ENCODE measurements at regions not wholly inside any gene's neighbourhood (a gene's known extent, or its start where the extent isn't known, plus 50 kb on each side); places are given as distances from the start of the nearest gene placed in this dataset.
"Not testable (repeated sequence)": the region's sequence is repeated elsewhere in the genome, so short reads cannot be mapped to it uniquely, and the experiment has no call there.

DNA sequence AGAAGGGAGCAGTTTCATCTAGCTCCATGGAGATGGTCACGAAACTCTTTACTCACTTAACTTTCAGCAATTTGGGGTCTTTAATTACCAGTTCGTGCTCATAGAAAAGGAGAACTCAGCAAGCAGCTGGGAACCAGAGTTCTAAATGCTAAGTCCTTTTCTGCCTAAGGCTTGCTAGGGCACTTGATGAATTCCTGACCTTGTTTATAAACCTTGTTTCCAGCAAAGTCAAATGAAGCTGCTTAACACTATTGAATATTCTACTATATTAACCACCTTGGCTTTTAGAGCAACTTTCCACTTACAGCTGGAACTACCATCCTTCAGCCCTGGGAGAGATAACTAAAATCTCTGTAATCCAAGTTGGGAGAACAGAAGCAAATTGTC lies 79.5 kb upstream of the TSC22D2 start:
- Histone ChIP-seq H3K4me3 (ENCODE audit: low read depth, low read length) (no peak overlapping the region), H3K27me3 (ENCODE audit: control insufficient read depth, insufficient read depth, low read length) (no peaks in the 10 kb centered on the region), H3K36me3 (ENCODE audit: control insufficient read depth, insufficient read depth, low read length) (no peaks in the 10 kb centered on the region), H3K27ac (ENCODE audit: low read depth, low read length) (no peak overlapping the region), H3K9ac (ENCODE audit: low read length) (no peak overlapping the region), H3K4me1 (ENCODE audit: control insufficient read depth, insufficient read depth, low read length) (peaks cover 8% of the 10 kb centered on the region; the same call in 1 of the 2 replicates), H3K9me3 (ENCODE audit: control insufficient read depth, insufficient read depth, low read depth, low read length) (no peaks in the 10 kb centered on the region)

DNA sequence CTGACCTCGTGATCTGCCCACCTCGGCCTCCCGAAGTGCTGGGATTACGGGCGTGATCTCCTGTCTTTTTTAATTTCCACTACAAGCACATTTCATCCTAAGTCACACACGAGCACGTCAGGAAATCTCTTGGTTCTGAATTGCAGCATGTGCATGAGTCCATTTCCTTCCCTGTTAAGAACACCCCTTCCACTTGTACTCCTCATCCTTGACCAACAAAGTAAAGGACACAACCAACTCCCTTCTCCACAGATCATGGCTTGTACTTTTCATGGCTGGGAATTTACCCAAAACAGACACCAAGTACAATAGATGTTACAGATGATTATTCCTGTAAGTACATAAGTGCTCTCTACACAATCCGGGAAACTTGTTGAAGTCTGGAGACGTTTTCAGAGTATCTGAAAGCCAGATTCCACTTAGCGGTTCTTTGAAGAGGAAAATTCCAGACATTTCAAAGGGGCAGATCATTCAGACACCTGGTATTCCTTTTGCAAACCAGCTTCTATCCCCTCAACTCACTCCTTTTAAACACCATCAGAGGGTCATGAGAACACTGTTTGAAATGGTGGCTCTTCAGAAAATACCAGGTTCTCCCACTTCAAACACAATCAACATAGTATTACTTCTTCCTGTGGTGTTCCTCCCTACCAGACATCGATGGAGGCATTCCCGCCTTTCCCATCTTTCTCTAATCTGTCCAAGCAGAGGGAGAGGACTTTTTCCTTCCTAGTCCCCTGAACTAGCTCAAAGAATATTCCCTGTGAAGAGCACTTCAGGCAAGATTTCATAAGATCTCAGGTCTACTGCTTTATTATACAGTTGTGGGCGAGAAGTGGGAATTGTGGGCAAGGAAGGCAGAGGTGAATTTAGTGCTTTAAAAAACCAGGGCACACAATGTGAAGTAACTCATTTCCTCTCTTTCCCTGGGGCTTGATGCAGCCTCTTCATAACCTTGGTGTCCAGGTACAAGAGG lies 80.1 kb upstream of the TSC22D2 start:
- H3K4me3 ChIP-seq (ENCODE audit: low read depth, low read length): no peak overlapping the region
- H3K4me1 ChIP-seq (ENCODE audit: control insufficient read depth, insufficient read depth, low read length): peaks cover 5% of the 10 kb centered on the region; the same call in 1 of the 2 replicates
- H3K27me3 ChIP-seq (ENCODE audit: control insufficient read depth, insufficient read depth, low read length): no peaks in the 10 kb centered on the region
- no peaks in the 10 kb centered on the region for H3K36me3 ChIP-seq (ENCODE audit: control insufficient read depth, insufficient read depth, low read length)
- H3K9ac ChIP-seq (ENCODE audit: low read length): no peak overlapping the region
- no peak overlapping the region for H3K27ac ChIP-seq (ENCODE audit: low read depth, low read length)
- no peaks in the 10 kb centered on the region for H3K9me3 ChIP-seq (ENCODE audit: control insufficient read depth, insufficient read depth, low read depth, low read length)

DNA sequence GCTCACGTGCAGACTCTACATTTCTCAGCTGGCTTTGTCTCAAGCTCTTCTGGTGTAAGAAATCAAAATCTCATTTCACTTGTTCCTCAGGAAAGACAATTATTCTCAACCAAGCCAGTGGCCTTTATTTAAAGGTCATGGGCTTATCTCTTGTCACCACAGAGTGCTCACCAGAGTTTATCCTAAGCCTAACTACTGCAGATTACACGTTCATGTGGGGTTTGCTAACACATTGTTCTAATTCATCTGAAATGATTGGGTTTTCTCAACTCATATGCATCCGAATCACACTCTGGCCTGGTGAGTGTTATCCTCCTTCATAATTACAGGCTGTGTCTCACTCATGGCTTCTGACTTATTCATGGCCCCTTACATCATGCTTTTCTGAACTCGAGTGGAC lies 83.3 kb upstream of the TSC22D2 start:
- H3K9me3 ChIP-seq (ENCODE audit: control insufficient read depth, insufficient read depth, low read depth, low read length): no peaks in the 10 kb centered on the region
- H3K4me3 ChIP-seq (ENCODE audit: low read depth, low read length): no peak overlapping the region
- H3K4me1 ChIP-seq (ENCODE audit: control insufficient read depth, insufficient read depth, low read length): peaks cover 5% of the 10 kb centered on the region; the same call in 1 of the 2 replicates
- no peaks in the 10 kb centered on the region for H3K27me3 ChIP-seq (ENCODE audit: control insufficient read depth, insufficient read depth, low read length)
- no peak overlapping the region for H3K9ac ChIP-seq (ENCODE audit: low read length)
- H3K36me3 ChIP-seq (ENCODE audit: control insufficient read depth, insufficient read depth, low read length): no peaks in the 10 kb centered on the region
- no peak overlapping the region for H3K27ac ChIP-seq (ENCODE audit: low read depth, low read length)

DNA sequence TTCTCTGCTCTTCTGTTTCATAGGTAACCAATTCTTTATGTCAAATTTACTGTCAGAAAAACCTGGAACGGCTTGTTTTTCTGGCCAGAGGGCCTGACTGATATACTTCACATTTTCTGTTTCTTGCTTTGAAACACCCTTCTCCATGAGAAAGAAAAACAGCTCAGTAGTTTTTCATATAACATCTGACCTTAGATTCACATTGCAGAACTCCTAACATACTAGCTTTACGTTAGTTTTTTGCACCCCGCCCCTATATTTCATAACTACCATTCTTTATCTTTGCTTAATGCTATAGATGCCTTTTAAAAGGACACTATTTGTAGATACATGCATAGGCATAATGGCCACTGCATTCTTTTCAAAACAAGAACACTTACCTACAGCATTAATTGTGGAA lies 83.9 kb upstream of the TSC22D2 start:
- Histone ChIP-seq H3K27me3 (ENCODE audit: control insufficient read depth, insufficient read depth, low read length) (no peaks in the 10 kb centered on the region), H3K4me3 (ENCODE audit: low read depth, low read length) (no peak overlapping the region), H3K27ac (ENCODE audit: low read depth, low read length) (no peak overlapping the region), H3K4me1 (ENCODE audit: control insufficient read depth, insufficient read depth, low read length) (peaks cover 5% of the 10 kb centered on the region; the same call in 1 of the 2 replicates), H3K9me3 (ENCODE audit: control insufficient read depth, insufficient read depth, low read depth, low read length) (no peaks in the 10 kb centered on the region), H3K9ac (ENCODE audit: low read length) (no peak overlapping the region), H3K36me3 (ENCODE audit: control insufficient read depth, insufficient read depth, low read length) (no peaks in the 10 kb centered on the region)

DNA sequence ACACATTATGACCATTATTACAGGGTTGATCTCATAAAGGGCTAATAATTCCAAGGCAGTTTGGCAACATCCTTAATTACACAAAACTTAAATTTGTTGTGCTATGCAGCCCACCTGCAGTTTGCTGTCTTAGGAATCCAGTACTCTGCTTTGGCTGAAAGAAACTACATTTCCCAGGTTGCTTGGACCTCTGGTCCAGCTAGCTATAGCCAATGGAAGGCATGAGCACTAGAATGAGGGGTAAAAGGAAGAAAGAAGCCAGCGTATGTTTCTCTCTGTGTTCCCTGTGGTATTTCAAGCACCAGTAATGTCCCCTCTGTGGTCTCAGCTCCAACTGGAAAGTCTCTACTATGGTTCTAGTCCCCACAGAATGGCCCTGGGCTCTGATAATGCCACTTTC lies 84.3 kb upstream of the TSC22D2 start:
- Histone ChIP-seq H3K4me3 (ENCODE audit: low read depth, low read length) (no peak overlapping the region), H3K9ac (ENCODE audit: low read length) (no peak overlapping the region), H3K36me3 (ENCODE audit: control insufficient read depth, insufficient read depth, low read length) (no peaks in the 10 kb centered on the region), H3K4me1 (ENCODE audit: control insufficient read depth, insufficient read depth, low read length) (peaks cover 5% of the 10 kb centered on the region; the same call in 1 of the 2 replicates), H3K27me3 (ENCODE audit: control insufficient read depth, insufficient read depth, low read length) (no peaks in the 10 kb centered on the region), H3K9me3 (ENCODE audit: control insufficient read depth, insufficient read depth, low read depth, low read length) (no peaks in the 10 kb centered on the region), H3K27ac (ENCODE audit: low read depth, low read length) (no peak overlapping the region)

DNA sequence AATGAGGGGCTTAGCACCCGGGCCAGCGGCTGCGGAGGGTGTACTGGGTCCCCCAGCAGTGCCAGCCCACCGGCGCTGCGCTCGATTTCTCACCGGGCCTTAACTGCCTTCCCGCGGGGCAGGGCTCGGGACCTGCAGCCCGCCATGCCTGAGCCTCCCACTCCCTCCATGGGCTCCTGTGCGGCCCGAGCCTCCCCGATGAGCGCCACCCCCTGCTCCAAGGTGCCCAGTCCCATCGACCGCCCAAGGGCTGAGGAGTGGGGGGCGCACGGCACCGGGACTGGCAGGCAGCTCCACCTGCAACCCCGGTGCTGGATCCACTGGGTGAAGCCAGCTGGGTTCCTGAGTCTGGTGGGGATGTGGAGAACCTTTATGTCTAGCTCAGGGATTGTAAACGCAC lies 85.0 kb upstream of the TSC22D2 start:
- not testable (repeated sequence) for H3K36me3 ChIP-seq (ENCODE audit: control insufficient read depth, insufficient read depth, low read length); H3K27me3 ChIP-seq (ENCODE audit: control insufficient read depth, insufficient read depth, low read length); H3K9me3 ChIP-seq (ENCODE audit: control insufficient read depth, insufficient read depth, low read depth, low read length); H3K4me3 ChIP-seq (ENCODE audit: low read depth, low read length); H3K27ac ChIP-seq (ENCODE audit: low read depth, low read length); H3K4me1 ChIP-seq (ENCODE audit: control insufficient read depth, insufficient read depth, low read length); H3K9ac ChIP-seq (ENCODE audit: low read length)

DNA sequence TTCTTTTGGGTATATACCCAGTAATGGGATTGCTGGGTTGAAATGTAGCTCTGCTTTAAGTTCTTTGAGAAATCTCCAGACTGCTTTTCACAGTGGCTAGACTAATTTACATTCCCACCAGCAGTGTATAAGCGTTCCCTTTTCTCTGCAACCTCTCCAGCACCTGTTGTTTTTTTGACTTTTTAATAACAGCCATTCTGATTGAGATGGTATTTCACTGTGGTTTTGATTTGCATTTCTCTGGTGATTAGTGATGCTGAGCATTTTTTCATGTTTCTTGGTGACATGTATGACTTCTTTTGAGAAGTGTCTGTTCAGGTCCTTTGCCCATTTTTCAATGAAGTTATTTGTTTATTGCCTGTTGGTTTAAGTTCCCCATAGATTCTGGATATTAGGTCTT lies 87.1 kb upstream of the TSC22D2 start:
- H3K27ac ChIP-seq (ENCODE audit: low read depth, low read length); H3K36me3 ChIP-seq (ENCODE audit: control insufficient read depth, insufficient read depth, low read length); H3K4me3 ChIP-seq (ENCODE audit: low read depth, low read length); H3K9me3 ChIP-seq (ENCODE audit: control insufficient read depth, insufficient read depth, low read depth, low read length); H3K4me1 ChIP-seq (ENCODE audit: control insufficient read depth, insufficient read depth, low read length); H3K27me3 ChIP-seq (ENCODE audit: control insufficient read depth, insufficient read depth, low read length); H3K9ac ChIP-seq (ENCODE audit: low read length): not testable (repeated sequence)

DNA sequence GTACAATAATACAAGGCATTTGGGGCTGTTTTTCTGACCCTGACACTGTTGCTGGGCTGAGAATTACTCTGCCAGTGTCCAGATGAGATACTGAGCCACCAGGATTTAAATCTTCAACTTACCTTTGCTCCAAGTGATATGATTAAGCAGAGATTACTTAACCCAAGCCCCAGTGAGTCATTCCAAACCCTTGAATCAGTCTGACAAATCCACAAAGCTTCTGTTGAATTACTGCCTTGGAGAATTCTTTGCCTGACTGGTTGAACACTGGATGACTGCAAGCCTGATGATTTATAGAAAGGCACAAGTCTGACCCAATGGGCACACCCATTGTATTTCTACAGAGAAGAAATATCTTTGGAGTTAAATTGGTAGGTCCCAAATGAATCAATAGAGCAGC lies 88.2 kb upstream of the TSC22D2 start:
- H3K9me3 ChIP-seq (ENCODE audit: control insufficient read depth, insufficient read depth, low read depth, low read length): no peaks in the 10 kb centered on the region
- 0 out of 2 replicates have a peak, but pooled peaks cover 6% of the 10 kb centered on the region for H3K4me1 ChIP-seq (ENCODE audit: control insufficient read depth, insufficient read depth, low read length)
- H3K36me3 ChIP-seq (ENCODE audit: control insufficient read depth, insufficient read depth, low read length): no peaks in the 10 kb centered on the region
- no peaks in the 10 kb centered on the region for H3K27me3 ChIP-seq (ENCODE audit: control insufficient read depth, insufficient read depth, low read length)
- H3K9ac ChIP-seq (ENCODE audit: low read length): no peak overlapping the region
- H3K4me3 ChIP-seq (ENCODE audit: low read depth, low read length): no peak overlapping the region
- no peak overlapping the region for H3K27ac ChIP-seq (ENCODE audit: low read depth, low read length)

DNA sequence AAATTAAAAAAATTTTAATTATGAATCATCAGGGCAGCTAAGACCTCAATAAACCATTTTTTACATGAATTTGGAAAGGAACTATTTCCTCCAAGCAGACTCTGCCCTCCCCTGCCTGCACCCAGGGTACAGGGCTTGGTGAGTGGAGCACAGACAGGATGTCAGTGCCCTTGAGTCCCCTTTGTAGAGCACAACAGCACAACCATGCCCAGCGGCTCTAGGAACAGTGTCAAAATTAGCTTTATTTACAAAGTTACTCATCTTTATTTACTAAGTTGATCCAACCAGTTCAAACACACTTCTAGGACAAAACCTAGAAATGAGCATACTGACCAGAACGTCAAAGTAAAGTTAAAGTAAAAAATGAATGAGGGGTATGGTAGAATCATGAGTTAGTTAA lies 90.6 kb upstream of the TSC22D2 start:
- no peaks in the 10 kb centered on the region for H3K27me3 ChIP-seq (ENCODE audit: control insufficient read depth, insufficient read depth, low read length)
- no peak overlapping the region for H3K9ac ChIP-seq (ENCODE audit: low read length)
- no peaks in the 10 kb centered on the region for H3K36me3 ChIP-seq (ENCODE audit: control insufficient read depth, insufficient read depth, low read length)
- no peak overlapping the region for H3K4me3 ChIP-seq (ENCODE audit: low read depth, low read length)
- no peak overlapping the region for H3K27ac ChIP-seq (ENCODE audit: low read depth, low read length)
- H3K9me3 ChIP-seq (ENCODE audit: control insufficient read depth, insufficient read depth, low read depth, low read length): no peaks in the 10 kb centered on the region
- 0 out of 2 replicates have a peak, but pooled peaks cover 6% of the 10 kb centered on the region for H3K4me1 ChIP-seq (ENCODE audit: control insufficient read depth, insufficient read depth, low read length)

DNA sequence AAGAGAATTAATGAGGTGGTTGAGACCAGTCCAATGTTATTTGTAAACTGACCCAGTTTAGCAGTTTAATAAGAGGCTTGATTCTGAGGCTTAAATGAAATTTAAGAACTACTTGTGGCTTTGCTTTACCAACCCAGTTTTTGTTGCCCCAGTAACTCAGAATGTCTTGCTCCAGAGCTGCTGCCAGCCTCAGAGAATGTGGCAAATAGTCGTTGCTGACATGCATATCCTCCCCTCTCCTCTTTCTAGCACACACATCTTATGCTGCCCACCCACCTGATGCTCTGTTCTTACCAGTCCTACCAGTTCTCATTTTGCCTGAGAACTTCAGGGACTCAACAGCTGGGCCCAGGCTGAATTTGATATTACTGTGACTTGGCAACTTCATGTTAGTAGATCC lies 92.4 kb upstream of the TSC22D2 start:
- Histone ChIP-seq H3K9me3 (ENCODE audit: control insufficient read depth, insufficient read depth, low read depth, low read length) (no peaks in the 10 kb centered on the region), H3K27me3 (ENCODE audit: control insufficient read depth, insufficient read depth, low read length) (no peaks in the 10 kb centered on the region), H3K4me3 (ENCODE audit: low read depth, low read length) (no peak overlapping the region), H3K4me1 (ENCODE audit: control insufficient read depth, insufficient read depth, low read length) (0 out of 2 replicates have a peak, but pooled peaks cover 6% of the 10 kb centered on the region), H3K36me3 (ENCODE audit: control insufficient read depth, insufficient read depth, low read length) (no peaks in the 10 kb centered on the region), H3K9ac (ENCODE audit: low read length) (no peak overlapping the region), H3K27ac (ENCODE audit: low read depth, low read length) (no peak overlapping the region)

DNA sequence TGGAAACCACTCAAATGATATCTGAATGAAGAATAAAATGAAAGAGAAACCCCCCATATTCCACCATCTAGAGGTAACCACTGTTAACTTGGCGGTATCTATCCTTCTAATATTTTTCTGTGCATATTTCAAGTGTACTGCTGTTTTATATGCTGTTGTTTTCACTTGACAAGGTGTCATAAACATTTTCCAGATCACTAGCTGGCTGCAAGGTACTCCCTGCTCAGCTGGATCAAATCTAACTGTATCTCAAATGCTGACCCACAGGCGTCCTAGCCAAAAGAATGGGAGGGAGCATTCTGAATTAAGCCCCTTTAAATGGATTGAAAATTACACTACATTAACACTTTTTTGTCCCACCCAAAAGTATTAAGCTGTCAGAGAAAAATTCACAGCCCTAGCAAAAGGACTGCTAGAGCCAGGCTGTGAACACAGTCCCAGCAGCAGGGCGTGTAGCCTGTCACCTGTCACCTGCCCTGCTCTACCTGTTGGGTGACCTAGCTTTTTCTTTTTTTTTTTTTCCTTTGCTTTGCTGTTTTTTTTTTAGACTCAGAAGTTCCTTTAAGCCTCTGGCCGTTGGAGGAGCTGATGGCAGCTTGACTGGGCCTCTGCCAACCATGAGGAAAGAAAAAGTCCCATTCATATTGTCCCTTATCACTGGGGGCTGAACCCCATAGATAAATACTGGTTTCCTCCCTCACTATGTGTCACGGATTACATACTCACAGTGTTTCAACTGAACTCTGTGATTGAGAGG lies 93.7 kb upstream of the TSC22D2 start:
- no peak overlapping the region for H3K9ac ChIP-seq (ENCODE audit: low read length)
- H3K36me3 ChIP-seq (ENCODE audit: control insufficient read depth, insufficient read depth, low read length): no peaks in the 10 kb centered on the region
- 0 out of 2 replicates have a peak, but pooled peaks cover 6% of the 10 kb centered on the region for H3K4me1 ChIP-seq (ENCODE audit: control insufficient read depth, insufficient read depth, low read length)
- no peaks in the 10 kb centered on the region for H3K27me3 ChIP-seq (ENCODE audit: control insufficient read depth, insufficient read depth, low read length)
- no peak overlapping the region for H3K4me3 ChIP-seq (ENCODE audit: low read depth, low read length)
- H3K9me3 ChIP-seq (ENCODE audit: control insufficient read depth, insufficient read depth, low read depth, low read length): no peaks in the 10 kb centered on the region
- H3K27ac ChIP-seq (ENCODE audit: low read depth, low read length): no peak overlapping the region
